Lower lobe of right lung (tissue), 2 donors: ENCODE measurements at regions not wholly inside any gene's neighbourhood (a gene's known extent, or its start where the extent isn't known, plus 50 kb on each side); places are given as distances from the start of the nearest gene placed in this dataset.

Experiments
- ATAC-seq, 2 donors: fragments of 200-7000 bp; cut with Tn5 transposase; one replicate each; pipeline ENCODE4 v1.9.1; 2020 to 2022; ENCODE audit warnings: mild to moderate bottlenecking in 2 of 2, moderate library complexity in 2 of 2
- DNase-seq: peaks from one replicate; pipeline ENCODE4 v3.0.0-alpha.2; 2020
- H3K27ac ChIP-seq: fragments of 200-600 bp; one replicate; pipeline ENCODE4 v1.8.0; 2022
- H3K27me3 ChIP-seq: fragments of 200-600 bp; one replicate; pipeline ENCODE4 v1.8.0; 2022; ENCODE audit warnings: low read depth
- H3K36me3 ChIP-seq: fragments of 200-600 bp; one replicate; pipeline ENCODE4 v1.8.0; 2022; ENCODE audit warnings: mild to moderate bottlenecking
- H3K4me1 ChIP-seq: fragments of 200-600 bp; one replicate; pipeline ENCODE4 v1.8.0; 2022
- H3K4me3 ChIP-seq: fragments of 200-600 bp; one replicate; pipeline ENCODE4 v1.8.0; 2022; ENCODE audit warnings: mild to moderate bottlenecking
- H3K9me3 ChIP-seq: fragments of 200-600 bp; one replicate; pipeline ENCODE4 v1.8.0; 2022
- CTCF ChIP-seq: fragments of 200-600 bp; IDR thresholded peaks from one replicate; pipeline ENCODE4 v1.8.0; 2022; ENCODE audit warnings: antibody characterized with exemption, mild to moderate bottlenecking
- intact Hi-C: fragments of 100-400 bp; cut with DNase I; formaldehyde crosslinking; loops from one replicate; pipeline ENCODE4 v1.11.0; 2022
- donor health status: DM: no; HTN: yes; CAD: no; lungs with severe emphysema.

- Histone ChIP-seq H3K27me3 (no peaks in the 10 kb centered on the region), H3K9me3 (no peaks in the 10 kb centered on the region), H3K4me3 (no peak overlapping the region), H3K36me3 (no peaks in the 10 kb centered on the region), H3K27ac (no peak overlapping the region), H3K4me1 (no peaks in the 10 kb centered on the region)
- intact Hi-C loops = no loop called here
- no peak for DNase-seq
- TF ChIP-seq CTCF = no peak
- peak in 1 of 2 donors; percentile 66 for ATAC-seq
Observed at GRCh38 chr10:130403153-130404075, 267.2 kb downstream of the GLRX3 start.

- no peaks in the 10 kb centered on the region for H3K36me3 ChIP-seq
- DNase-seq (no peak), ATAC-seq (no peak)
- TF ChIP-seq CTCF = no peak
- no peaks in the 10 kb centered on the region for H3K27me3 ChIP-seq
- intact Hi-C loops = no loop called here
- H3K9me3 ChIP-seq = no peaks in the 10 kb centered on the region
- no peaks in the 10 kb centered on the region for H3K4me1 ChIP-seq
- no peak overlapping the region for H3K4me3 ChIP-seq
- H3K27ac ChIP-seq = no peak overlapping the region
Observed at GRCh38 chr10:130404476-130405055, 268.4 kb downstream of the GLRX3 start.

GRCh38 chr10:130407052-130407451, 270.9 kb downstream of the GLRX3 start:
- H3K4me3 ChIP-seq = no peak overlapping the region
- intact Hi-C loops = no loop called here
- H3K27ac ChIP-seq = no peak overlapping the region
- H3K36me3 ChIP-seq = no peaks in the 10 kb centered on the region
- DNase-seq (no peak), ATAC-seq (no peak)
- no peaks in the 10 kb centered on the region for H3K27me3 ChIP-seq
- no peaks in the 10 kb centered on the region for H3K9me3 ChIP-seq
- no peak for TF ChIP-seq CTCF
- no peaks in the 10 kb centered on the region for H3K4me1 ChIP-seq

GRCh38 chr10:130409331-130409730, 273.1 kb downstream of the GLRX3 start:
- H3K4me1 ChIP-seq = no peaks in the 10 kb centered on the region
- TF ChIP-seq CTCF = no peak
- no peak overlapping the region for H3K4me3 ChIP-seq
- H3K27me3 ChIP-seq = no peaks in the 10 kb centered on the region
- H3K36me3 ChIP-seq = no peaks in the 10 kb centered on the region
- ATAC-seq (no peak), DNase-seq (no peak)
- H3K9me3 ChIP-seq = no peaks in the 10 kb centered on the region
- intact Hi-C loops = no loop called here
- no peak overlapping the region for H3K27ac ChIP-seq

- Histone ChIP-seq H3K4me3 (no peak overlapping the region), H3K4me1 (no peaks in the 10 kb centered on the region), H3K36me3 (no peaks in the 10 kb centered on the region), H3K27ac (no peak overlapping the region), H3K27me3 (no peaks in the 10 kb centered on the region), H3K9me3 (no peaks in the 10 kb centered on the region)
- intact Hi-C loops = no loop called here
- no peak for TF ChIP-seq CTCF
- no peak for ATAC-seq
- DNase-seq = no peak
Observed at GRCh38 chr10:130409931-130410330, 273.7 kb downstream of the GLRX3 start.
